ENCODE measurements at regions not wholly inside any gene's neighbourhood (a gene's known extent, or its start where the extent isn't known, plus 50 kb on each side); places are given as distances from the start of the nearest gene placed in this dataset.

DNA sequence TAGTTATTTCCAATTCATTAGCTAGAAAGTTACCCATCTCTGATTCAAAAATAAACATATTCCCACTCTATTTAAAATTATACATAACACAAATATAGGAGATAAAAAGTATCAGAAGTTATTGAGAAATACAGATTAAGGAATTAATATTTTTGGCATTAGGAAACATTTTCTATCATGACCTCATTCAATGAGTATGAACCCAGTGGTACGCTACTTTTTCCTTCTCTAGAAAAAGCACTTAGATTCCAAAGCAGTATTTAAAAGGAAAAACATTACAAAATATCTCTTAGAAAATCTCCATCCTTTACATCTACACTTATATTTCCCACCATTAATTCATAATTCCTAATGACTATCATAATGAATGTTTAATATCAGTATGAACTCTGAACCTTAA lies 240.6 kb upstream of the GNAI1 start:
- no peaks in the 10 kb centered on the region for H3K9me2 ChIP-seq (replicated peaks; ENCODE audit: control insufficient read depth, low read length)
- H3K4me1 ChIP-seq (ENCODE audit: control insufficient read depth, low read length), result no peaks in the 10 kb centered on the region
- no peak overlapping the region for H3K27ac ChIP-seq (ENCODE audit: low read depth, low read length)
- no peaks in the 10 kb centered on the region for H3K79me2 ChIP-seq (ENCODE audit: control insufficient read depth, low read length)
- H3K27me3 ChIP-seq (ENCODE audit: control insufficient read depth, low read length), result no peaks in the 10 kb centered on the region
- H3F3A ChIP-seq (ENCODE audit: control insufficient read depth, insufficient read depth), result no peaks in the 10 kb centered on the region
- TF ChIP-seq EZH2phosphoT487 (IDR thresholded peaks at IDR 0.05; ENCODE audit: borderline replicate concordance, low read length), result no peak
- TF ChIP-seq, protein P1, sequence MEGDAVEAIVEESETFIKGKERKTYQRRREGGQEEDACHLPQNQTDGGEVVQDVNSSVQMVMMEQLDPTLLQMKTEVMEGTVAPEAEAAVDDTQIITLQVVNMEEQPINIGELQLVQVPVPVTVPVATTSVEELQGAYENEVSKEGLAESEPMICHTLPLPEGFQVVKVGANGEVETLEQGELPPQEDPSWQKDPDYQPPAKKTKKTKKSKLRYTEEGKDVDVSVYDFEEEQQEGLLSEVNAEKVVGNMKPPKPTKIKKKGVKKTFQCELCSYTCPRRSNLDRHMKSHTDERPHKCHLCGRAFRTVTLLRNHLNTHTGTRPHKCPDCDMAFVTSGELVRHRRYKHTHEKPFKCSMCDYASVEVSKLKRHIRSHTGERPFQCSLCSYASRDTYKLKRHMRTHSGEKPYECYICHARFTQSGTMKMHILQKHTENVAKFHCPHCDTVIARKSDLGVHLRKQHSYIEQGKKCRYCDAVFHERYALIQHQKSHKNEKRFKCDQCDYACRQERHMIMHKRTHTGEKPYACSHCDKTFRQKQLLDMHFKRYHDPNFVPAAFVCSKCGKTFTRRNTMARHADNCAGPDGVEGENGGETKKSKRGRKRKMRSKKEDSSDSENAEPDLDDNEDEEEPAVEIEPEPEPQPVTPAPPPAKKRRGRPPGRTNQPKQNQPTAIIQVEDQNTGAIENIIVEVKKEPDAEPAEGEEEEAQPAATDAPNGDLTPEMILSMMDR (IDR thresholded peaks at IDR 0.05; ENCODE audit: low read depth, low read length, poor library complexity, severe bottlenecking), result no peak
- no peak overlapping the region for H3K4me3 ChIP-seq (ENCODE audit: low read length)
- no peaks in the 10 kb centered on the region for H3K36me3 ChIP-seq (ENCODE audit: control insufficient read depth, low read length)
- H3K4me2 ChIP-seq (ENCODE audit: low read length), result no peak overlapping the region
- no peaks in the 10 kb centered on the region for H4K20me1 ChIP-seq (ENCODE audit: control insufficient read depth, insufficient read depth, low read depth, low read length)
- H3K9me3 ChIP-seq (ENCODE audit: control insufficient read depth, insufficient read depth, low read length), result no peaks in the 10 kb centered on the region

DNA sequence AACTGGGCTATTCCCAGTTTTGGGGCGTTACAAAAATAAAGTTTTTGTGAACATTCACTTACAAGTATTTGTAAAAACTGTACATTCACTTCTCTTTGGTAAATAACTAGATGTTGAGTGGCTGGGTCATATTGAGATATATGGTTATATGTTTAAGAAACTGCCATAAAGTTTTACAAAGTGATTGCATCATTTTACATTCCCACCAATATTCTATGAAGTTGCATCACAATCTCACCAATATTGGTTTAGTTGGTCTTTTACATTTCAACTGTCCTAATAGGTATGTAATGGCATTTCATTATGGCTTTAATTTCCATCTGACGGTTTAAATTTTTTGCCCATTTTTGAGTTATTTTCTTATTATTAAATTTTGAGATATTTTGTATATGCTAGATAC lies 251.7 kb upstream of the GNAI1 start:
- H3K9me3 ChIP-seq (ENCODE audit: control insufficient read depth, insufficient read depth, low read length), result no peaks in the 10 kb centered on the region
- TF ChIP-seq, protein P1 (IDR thresholded peaks at IDR 0.05; ENCODE audit: low read depth, low read length, poor library complexity, severe bottlenecking), result no peak
- TF ChIP-seq EZH2phosphoT487 (IDR thresholded peaks at IDR 0.05; ENCODE audit: borderline replicate concordance, low read length), result no peak
- no peak overlapping the region for H3K4me3 ChIP-seq (ENCODE audit: low read length)
- no peaks in the 10 kb centered on the region for H3K27me3 ChIP-seq (ENCODE audit: control insufficient read depth, low read length)
- H3K4me1 ChIP-seq (ENCODE audit: control insufficient read depth, low read length), result no peaks in the 10 kb centered on the region
- H3K4me2 ChIP-seq (ENCODE audit: low read length), result no peak overlapping the region
- no peaks in the 10 kb centered on the region for H4K20me1 ChIP-seq (ENCODE audit: control insufficient read depth, insufficient read depth, low read depth, low read length)
- H3K9me2 ChIP-seq (replicated peaks; ENCODE audit: control insufficient read depth, low read length), result no peaks in the 10 kb centered on the region
- no peaks in the 10 kb centered on the region for H3F3A ChIP-seq (ENCODE audit: control insufficient read depth, insufficient read depth)
- no peak overlapping the region for H3K27ac ChIP-seq (ENCODE audit: low read depth, low read length)
- no peaks in the 10 kb centered on the region for H3K36me3 ChIP-seq (ENCODE audit: control insufficient read depth, low read length)
- no peaks in the 10 kb centered on the region for H3K79me2 ChIP-seq (ENCODE audit: control insufficient read depth, low read length)

DNA sequence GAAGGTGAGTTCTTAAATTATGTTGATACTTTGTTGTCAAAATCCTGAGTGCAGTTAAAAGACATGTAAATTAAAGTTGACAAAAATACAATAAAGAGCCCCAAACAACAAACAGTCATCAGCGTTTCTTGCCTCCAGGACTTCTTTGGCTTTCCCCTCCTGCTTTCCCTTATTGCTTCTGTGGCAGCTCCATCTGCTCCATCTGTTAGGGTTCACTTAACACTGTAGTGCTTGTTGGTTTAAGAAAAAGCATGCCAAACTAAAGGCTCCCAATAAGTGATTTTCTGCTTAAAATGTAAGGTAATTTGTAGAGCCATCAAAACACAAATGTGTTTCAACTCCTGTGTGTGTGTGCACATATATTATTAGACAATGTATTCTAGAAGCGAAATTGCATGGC lies 254.3 kb upstream of the GNAI1 start:
- no peaks in the 10 kb centered on the region for H4K20me1 ChIP-seq (ENCODE audit: control insufficient read depth, insufficient read depth, low read depth, low read length)
- no peaks in the 10 kb centered on the region for H3K9me2 ChIP-seq (replicated peaks; ENCODE audit: control insufficient read depth, low read length)
- H3K79me2 ChIP-seq (ENCODE audit: control insufficient read depth, low read length), result no peaks in the 10 kb centered on the region
- H3K27ac ChIP-seq (ENCODE audit: low read depth, low read length), result no peak overlapping the region
- TF ChIP-seq EZH2phosphoT487 (IDR thresholded peaks at IDR 0.05; ENCODE audit: borderline replicate concordance, low read length), result no peak
- TF ChIP-seq, protein P1 (IDR thresholded peaks at IDR 0.05; ENCODE audit: low read depth, low read length, poor library complexity, severe bottlenecking), result no peak
- H3K9me3 ChIP-seq (ENCODE audit: control insufficient read depth, insufficient read depth, low read length), result no peaks in the 10 kb centered on the region; the same call in 1 of the 2 replicates
- H3K4me3 ChIP-seq (ENCODE audit: low read length), result no peak overlapping the region
- no peaks in the 10 kb centered on the region for H3K27me3 ChIP-seq (ENCODE audit: control insufficient read depth, low read length)
- no peaks in the 10 kb centered on the region for H3K4me1 ChIP-seq (ENCODE audit: control insufficient read depth, low read length)
- H3K36me3 ChIP-seq (ENCODE audit: control insufficient read depth, low read length), result no peaks in the 10 kb centered on the region
- no peak overlapping the region for H3K4me2 ChIP-seq (ENCODE audit: low read length)
- H3F3A ChIP-seq (ENCODE audit: control insufficient read depth, insufficient read depth), result no peaks in the 10 kb centered on the region
